ENCODE measurements at regions not wholly inside any gene's neighbourhood (a gene's known extent, or its start where the extent isn't known, plus 50 kb on each side); places are given as distances from the start of the nearest gene placed in this dataset.

DNA sequence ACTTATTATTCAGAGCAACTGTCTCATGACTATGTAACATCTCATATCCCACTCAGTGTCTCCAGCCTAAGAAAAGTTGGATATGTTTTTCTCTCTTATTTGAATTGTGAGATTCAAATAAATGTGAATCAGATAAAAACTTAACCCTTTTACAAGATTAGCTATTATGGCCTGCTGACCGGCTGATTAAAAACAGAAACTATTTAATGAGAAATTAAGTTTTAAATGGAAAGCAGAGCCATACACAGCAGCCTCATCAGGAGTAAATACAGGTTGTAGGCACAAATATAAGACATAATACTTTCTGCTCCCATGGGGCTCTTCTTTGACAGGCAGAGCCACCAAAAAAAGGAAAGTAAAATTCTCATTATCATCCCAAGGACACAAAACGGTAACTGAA lies 307.0 kb upstream of the PRMT6 start:
- TF ChIP-seq CTCF (IDR thresholded peaks at IDR 0.05), result no peak
- TF ChIP-seq EZH2 (IDR thresholded peaks at IDR 0.05; ENCODE audit: borderline replicate concordance, insufficient read depth, low read depth, low read length, poor library complexity, severe bottlenecking), result no peak
